GM19025 (cell line): ENCODE measurements at regions not wholly inside any gene's neighbourhood (a gene's known extent, or its start where the extent isn't known, plus 50 kb on each side); places are given as distances from the start of the nearest gene placed in this dataset.

Experiments
- ATAC-seq: cut with Tn5 transposase; IDR thresholded peaks from one replicate; pipeline ENCODE4 v1.9.1; 2021; ENCODE audit warnings: mild to moderate bottlenecking, low read depth, moderate library complexity; ENCODE audit not compliant: unreplicated experiment

GRCh38 chr9:13779106-13779505, 499.6 kb upstream of the MPDZ start:
- ATAC-seq, result no peak

- no peak for ATAC-seq
Observed at GRCh38 chr9:13778631-13779030, 499.1 kb upstream of the MPDZ start.

DNA sequence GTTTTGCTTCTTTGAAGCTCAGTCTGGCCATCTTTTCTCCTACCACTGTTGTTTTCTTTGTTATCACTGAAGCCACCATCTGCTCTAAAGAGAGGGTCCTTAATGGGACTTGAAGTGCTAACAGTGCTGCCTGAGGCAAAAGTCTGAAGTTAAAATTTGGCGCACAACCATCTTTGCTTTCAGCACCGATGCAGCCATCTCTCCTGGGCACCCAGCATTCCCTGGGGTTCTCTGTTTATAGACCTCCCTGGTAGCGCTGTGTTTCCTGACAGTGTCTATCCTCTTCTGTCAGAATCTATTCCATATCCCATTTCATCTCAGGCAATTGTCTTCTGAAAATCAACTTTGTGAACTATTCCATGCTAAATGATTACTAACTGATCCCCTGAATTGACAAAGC, 491.5 kb upstream of the MPDZ start:
- ATAC-seq, result no peak

DNA sequence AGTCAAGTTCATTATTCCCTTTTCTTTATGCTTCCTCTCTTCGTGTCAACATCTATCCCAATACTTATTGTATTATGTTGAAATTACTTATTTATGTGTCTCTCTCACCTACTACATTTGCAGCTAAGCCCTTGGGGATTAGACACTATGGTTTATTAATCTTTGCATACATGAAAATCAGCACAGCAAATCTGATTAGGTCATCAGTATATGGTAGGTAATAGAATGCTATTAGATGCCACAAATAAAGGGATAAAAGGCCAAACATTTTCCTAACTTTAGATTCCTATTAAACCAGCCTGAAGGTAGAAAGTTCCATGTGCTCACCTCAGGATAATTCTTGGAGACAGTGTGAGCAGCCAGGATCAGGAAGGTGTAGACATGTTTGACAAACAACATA, 490.1 kb upstream of the MPDZ start:
- ATAC-seq, result no peak

GRCh38 chr9:13769006-13769405, 489.5 kb upstream of the MPDZ start:
- ATAC-seq, result no peak

- ATAC-seq, result no peak
Observed at GRCh38 chr9:13762209-13762608, 482.7 kb upstream of the MPDZ start.

DNA sequence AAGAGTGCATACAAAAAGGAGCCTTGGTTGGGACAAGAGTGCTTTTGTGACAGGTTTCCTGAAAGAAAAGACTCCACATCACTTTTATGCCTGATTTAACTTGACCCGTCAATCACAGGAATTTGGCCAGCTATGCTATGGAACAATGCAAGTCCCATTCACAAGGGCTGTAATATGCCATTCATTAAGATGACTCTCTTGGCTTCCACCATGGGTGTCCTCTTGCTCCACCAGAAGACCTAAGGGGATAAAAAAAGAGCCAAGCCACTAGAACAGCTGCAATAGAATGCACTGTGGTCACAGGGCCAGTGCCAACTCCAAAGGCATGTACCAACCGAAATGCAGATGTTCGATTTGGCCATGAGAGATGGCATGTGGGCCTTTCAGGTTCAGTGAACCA, 480.1 kb upstream of the MPDZ start:
- ATAC-seq, result no peak

DNA sequence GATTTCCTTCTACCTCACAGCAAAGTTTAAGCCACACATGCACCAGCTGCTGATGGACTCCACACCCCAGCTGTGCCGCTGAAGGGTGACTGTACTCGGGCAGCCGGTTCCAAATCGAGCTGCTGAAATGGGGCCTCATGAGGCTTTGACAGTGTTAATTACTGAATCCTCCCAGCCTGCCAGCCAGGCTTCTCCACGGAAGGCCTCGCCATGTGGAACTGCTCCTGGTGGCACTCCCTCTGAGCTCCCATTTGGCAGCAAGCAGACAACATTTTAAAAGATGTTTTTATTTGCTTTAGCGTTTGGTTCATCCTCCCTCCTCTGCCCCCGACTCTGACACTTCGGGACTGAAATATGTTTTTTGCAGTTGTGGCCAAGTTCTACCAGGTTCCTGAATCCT, 479.4 kb upstream of the MPDZ start:
- ATAC-seq, result no peak

DNA sequence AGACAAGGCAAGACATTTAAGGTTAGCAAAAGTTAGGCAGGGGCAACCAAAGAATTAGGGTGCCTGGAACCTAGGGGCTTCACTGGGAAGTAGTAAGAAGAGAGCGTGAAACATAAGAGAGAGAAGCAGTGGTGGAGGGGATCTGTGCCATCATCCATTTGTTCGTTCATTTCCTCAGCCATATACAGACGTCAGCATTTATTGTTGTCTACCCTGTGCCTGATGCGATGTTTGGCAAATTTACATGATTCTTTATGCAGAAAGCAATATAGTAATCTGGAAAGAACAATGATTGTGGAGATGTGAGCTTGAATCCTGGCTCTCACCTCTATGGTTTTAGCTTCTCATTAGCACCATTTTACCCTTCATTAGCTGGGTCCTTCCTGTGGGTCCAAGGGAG, 477.5 kb upstream of the MPDZ start:
- no peak for ATAC-seq

DNA sequence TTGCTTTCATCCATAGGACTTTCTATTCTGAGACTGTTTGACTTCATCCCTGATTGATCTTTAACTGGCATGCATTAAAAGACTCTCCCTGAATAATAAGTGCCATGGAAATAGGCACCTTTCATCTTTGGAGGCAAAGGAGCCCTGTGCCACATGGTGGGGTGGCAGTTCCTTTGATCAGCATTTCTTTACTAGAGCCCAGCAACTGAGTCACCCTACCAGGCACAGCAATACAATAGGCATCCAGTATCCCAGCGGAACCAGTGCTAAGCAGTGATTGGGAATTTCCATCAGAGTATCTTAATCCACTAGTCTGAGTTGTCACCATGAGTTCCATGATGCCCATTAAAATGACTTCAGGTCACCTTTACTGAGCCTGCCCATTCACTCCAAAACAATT, 476.1 kb upstream of the MPDZ start:
- ATAC-seq, result no peak

DNA sequence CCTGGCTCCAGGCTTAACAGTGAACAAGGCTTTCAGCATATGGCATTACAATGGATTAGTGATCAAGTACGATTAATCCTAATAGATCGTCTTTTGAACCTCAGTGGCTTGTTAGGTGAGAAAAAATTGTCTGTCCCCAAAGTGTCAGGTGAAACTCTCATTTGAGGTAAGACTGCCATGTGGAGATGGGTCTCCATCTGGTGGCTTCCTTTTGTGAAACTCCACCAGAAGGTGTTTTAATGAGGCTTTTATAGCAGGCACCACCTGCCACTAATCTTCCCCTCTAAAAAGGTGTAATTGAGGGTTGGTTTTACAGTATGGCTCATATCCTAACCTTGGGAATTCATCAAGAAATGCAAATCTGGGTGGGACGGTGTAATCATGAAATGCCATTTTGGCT, 471.1 kb upstream of the MPDZ start:
- ATAC-seq, result no peak

DNA sequence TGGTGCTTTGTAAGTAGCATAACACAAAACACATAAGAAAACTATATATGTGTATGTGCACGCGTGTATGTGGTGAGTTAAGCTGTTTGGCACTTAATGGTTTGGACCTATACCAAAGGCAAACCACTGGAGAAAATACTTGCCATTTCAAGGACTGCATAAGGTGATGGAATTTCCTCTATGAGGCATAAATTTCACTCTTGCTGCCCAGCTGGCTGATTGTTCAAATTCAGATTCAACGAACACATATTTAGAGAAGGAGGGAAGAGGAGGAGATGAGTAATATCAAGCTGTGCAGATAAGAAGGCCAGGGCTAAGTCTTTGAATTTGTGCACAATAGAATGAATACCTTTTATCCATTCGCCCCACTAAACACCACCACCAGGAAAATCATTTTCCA, 470.6 kb upstream of the MPDZ start:
- no peak for ATAC-seq

- no peak for ATAC-seq
Observed at GRCh38 chr9:13746876-13747275, 467.4 kb upstream of the MPDZ start.

DNA sequence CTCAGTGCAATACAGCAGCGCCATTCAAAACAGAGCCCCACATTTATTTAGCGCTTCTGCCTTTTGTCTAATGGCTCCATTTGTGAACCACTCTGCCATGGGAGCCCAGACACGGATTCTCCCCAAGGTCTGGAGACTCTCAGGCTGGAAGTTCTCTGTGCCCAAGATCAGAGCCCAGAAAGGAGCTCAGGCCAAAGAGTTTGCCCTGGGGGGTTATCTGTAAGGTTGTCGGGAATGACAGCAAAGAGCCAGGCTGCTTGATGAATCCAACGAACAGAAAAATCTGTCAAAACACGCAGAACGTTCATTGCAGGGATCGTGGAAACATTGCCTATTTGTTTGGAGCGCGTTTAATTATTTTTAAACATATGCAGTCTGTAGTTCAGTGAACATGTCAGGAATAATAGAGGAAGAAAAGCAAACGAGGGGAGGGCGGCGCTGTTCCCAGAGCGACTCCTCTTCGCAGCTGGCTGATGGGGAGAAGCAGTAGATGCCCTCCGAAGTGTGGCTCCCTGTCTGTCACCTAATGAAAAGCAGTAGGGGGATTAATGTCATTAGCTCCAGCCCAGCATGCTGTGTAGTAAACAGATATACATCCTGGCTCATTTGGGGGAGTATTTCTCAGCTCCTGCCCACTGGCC, 464.9 kb upstream of the MPDZ start:
- ATAC-seq, result no peak

GRCh38 chr9:13737885-13738284, 458.4 kb upstream of the MPDZ start:
- no peak for ATAC-seq

DNA sequence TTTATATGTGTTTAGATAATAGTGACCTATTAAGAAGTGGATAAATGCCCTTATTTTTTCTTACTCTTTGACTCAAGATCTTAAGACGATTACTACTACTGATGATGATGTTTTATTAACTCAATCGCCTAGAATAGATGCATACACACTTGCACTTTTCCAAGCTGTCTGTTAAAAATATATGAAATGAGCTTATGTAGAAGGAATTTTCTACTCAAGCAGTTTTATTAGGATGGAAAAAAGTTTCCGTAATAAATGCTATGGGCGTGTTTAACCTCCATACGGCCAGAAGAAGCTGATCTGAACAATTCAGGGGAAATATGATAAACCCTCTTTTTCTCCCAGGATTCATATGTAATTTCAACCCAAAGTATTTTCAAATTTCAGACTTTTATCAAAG, 455.7 kb upstream of the MPDZ start:
- no peak for ATAC-seq

DNA sequence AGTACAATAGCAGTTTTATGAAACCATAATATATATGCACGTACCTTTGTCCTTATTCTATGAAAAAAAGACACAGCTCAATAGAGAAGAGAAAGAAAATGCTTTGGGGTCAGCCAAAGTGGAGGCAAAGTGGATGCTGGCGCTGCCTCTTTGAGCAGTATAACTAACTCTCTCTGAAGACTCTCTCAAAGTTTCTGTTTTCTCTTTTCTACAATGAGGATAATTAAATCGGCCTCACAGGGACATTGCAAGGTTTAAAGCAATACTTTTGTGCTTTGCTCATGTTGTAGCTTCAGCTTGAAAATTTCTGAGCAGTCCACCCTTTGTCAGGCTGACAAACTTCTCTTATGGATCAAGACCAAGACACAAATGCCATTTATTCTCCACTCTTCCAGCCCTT, 455.1 kb upstream of the MPDZ start:
- ATAC-seq, result no peak

- no peak for ATAC-seq
Observed at GRCh38 chr9:13732290-13732689, 452.8 kb upstream of the MPDZ start.

DNA sequence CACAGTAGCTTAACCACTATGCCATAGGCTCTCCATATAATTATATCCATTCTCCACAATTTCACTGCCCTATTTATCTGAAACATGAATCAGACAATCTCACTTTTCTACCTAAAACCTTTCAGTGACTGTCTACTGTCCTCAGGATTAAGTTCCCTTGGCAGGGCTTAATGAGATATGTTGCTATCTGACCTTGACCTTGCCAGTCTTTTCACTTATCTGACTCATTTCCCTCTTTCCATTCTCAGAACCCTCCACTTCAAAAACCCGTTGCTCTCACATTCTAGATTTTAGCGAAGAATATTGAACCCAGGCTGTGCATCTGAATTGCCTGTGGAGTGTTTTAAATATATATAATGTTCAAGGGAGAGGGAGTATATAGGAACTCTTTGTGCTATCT, 452.1 kb upstream of the MPDZ start:
- ATAC-seq, result no peak

- no peak for ATAC-seq
Observed at GRCh38 chr9:13729955-13730354, 450.5 kb upstream of the MPDZ start.

GRCh38 chr9:13728917-13729811, 449.7 kb upstream of the MPDZ start:
- no peak for ATAC-seq

GRCh38 chr9:13728131-13728530, 448.6 kb upstream of the MPDZ start:
- no peak for ATAC-seq
